ENCODE measurements at regions not wholly inside any gene's neighbourhood (a gene's known extent, or its start where the extent isn't known, plus 50 kb on each side); places are given as distances from the start of the nearest gene placed in this dataset.
"Not testable (repeated sequence)": the region's sequence is repeated elsewhere in the genome, so short reads cannot be mapped to it uniquely, and the experiment has no call there.

DNA sequence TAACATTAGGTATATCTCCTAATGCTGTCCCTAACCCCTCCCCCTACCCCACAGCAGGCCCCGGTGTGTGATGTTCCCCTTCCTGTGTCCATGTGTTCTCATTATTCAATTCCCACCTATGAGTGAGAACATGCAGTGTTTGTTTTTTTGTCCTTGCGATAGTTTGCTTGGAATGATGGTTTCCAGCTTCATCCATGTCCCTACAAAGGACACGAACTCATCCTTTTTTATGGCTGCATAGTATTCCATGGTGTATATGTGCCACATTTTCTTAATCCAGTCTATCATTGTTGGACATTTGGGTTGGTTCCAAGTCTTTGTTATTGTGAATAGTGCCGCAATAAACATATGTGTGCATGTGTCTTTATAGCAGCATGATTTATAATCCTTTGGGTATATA is 164.5 kb downstream of the RPLP1 start:
- not testable (repeated sequence) for TF ChIP-seq EZH2phosphoT487 (IDR thresholded peaks at IDR 0.05; ENCODE audit: low read length); CTCF (IDR thresholded peaks at IDR 0.05; ENCODE audit: low read length); EZH2 (optimal IDR thresholded peaks at IDR 0.05; ENCODE audit: low read depth, low read length)

Measured in MM.1S (cell line).